IMR-90 (cell line): ENCODE measurements at regions not wholly inside any gene's neighbourhood (a gene's known extent, or its start where the extent isn't known, plus 50 kb on each side); places are given as distances from the start of the nearest gene placed in this dataset.

ENCODE experiments used
- ATAC-seq: fragments of 200-7000 bp; cut with Tn5 transposase; 2 replicates; pipeline ENCODE4 v1.9.1; 2020; ENCODE audit warnings: low read depth, mild to moderate bottlenecking, moderate library complexity
- BruUV-seq: library from RNA; stranded (reverse); fragments of 400-500 nt; replicated peaks from 2 replicates; lab custom pipeline; 2021; lab: Mats Ljungman, UMichigan
- CTCF ChIA-PET: fragments of 300-600 bp; formaldehyde crosslinking; extraction: SDS; loops from one replicate; lab custom pipeline; 2021; ENCODE audit warnings: antibody characterized with exemption; lab: Yijun Ruan, JAX
- POLR2A ChIA-PET: fragments of 300-600 bp; sonication (Branson Sonifier 250); formaldehyde crosslinking; loops from one replicate; lab custom pipeline; 2022; ENCODE audit warnings: antibody characterized with exemption; ENCODE audit not compliant: unreplicated experiment; lab: Charles Lee
- DNase-seq: peaks from one replicate; pipeline ENCODE4 v3.0.0; 2013
- H2AFZ ChIP-seq: replicated peaks from 2 replicates; pipeline ENCODE3; 2013; ENCODE audit warnings: low read length, mild to moderate bottlenecking; ENCODE audit not compliant: poor library complexity
- H2AK5ac ChIP-seq: 2 replicates; pipeline ENCODE4 v1.6.1; 2013; ENCODE audit warnings: low read depth, low read length, inconsistent platforms
- H2AK9ac ChIP-seq: replicated peaks from 2 replicates; pipeline ENCODE3; 2013; ENCODE audit warnings: mild to moderate bottlenecking, low read depth, low read length, moderate library complexity; ENCODE audit not compliant: poor library complexity
- H2BK120ac ChIP-seq: 2 replicates; pipeline ENCODE4 v1.6.1; 2013; ENCODE audit warnings: low read depth, low read length, inconsistent platforms
- H2BK15ac ChIP-seq: 3 replicates; pipeline ENCODE4 v1.6.1; 2013; ENCODE audit warnings: low read depth, low read length, inconsistent platforms
- H2BK20ac ChIP-seq: 2 replicates; pipeline ENCODE4 v1.6.1; 2013; ENCODE audit warnings: low read depth, mild to moderate bottlenecking, inconsistent platforms, low read length, moderate library complexity
- H2BK5ac ChIP-seq: 2 replicates; pipeline ENCODE4 v1.6.1; 2013; ENCODE audit warnings: mild to moderate bottlenecking, low read depth, low read length, inconsistent platforms; ENCODE audit not compliant: poor library complexity, severe bottlenecking
- H3K14ac ChIP-seq: replicated peaks from 2 replicates; pipeline ENCODE4 v1.6.1; 2013; ENCODE audit warnings: low read depth, low read length, inconsistent platforms
- H3K18ac ChIP-seq: 2 replicates; pipeline ENCODE4 v1.6.1; 2013; ENCODE audit warnings: low read depth, low read length, control low read depth
- H3K23ac ChIP-seq: 2 replicates; pipeline ENCODE4 v1.6.1; 2013; ENCODE audit warnings: low read depth, low read length, inconsistent platforms
- H3K27ac ChIP-seq: 2 replicates; pipeline ENCODE4 v1.5.1; 2013; ENCODE audit warnings: mild to moderate bottlenecking, control low read depth, low read length; ENCODE audit not compliant: insufficient read depth
- H3K27me3 ChIP-seq: 2 replicates; pipeline ENCODE4 v1.6.1; 2013; ENCODE audit warnings: low read length; ENCODE audit not compliant: control insufficient read depth, insufficient read depth
- H3K36me3 ChIP-seq: 2 replicates; pipeline ENCODE4 v1.6.1; 2013; ENCODE audit warnings: low read length, mixed read lengths; ENCODE audit not compliant: control insufficient read depth, insufficient read depth
- H3K4ac ChIP-seq: 2 replicates; pipeline ENCODE4 v1.6.1; 2013; ENCODE audit warnings: low read depth, low read length, inconsistent platforms
- H3K4me1 ChIP-seq: 2 replicates; pipeline ENCODE4 v1.6.1; 2013; ENCODE audit warnings: low read length, mixed read lengths; ENCODE audit not compliant: control insufficient read depth, insufficient read depth
- H3K4me2 ChIP-seq: 2 replicates; pipeline ENCODE4 v1.6.1; 2013; ENCODE audit warnings: low read depth, mild to moderate bottlenecking, control low read depth, low read length, moderate library complexity
- H3K4me3 ChIP-seq: 2 replicates; pipeline ENCODE4 v1.5.1; 2013; ENCODE audit warnings: low read depth, mild to moderate bottlenecking, control low read depth, low read length, moderate library complexity; ENCODE audit not compliant: insufficient read depth
- H3K56ac ChIP-seq: 2 replicates; pipeline ENCODE4 v1.6.1; 2013; ENCODE audit warnings: low read length, inconsistent platforms; ENCODE audit not compliant: insufficient read depth; ENCODE audit errors: extremely low read depth
- H3K79me1 ChIP-seq, 2 experiments: 2 replicates each; pipeline ENCODE4 v1.6.1; 2013; ENCODE audit warnings: low read length in 2 of 2, inconsistent platforms in 1 of 2, low read depth in 1 of 2
- H3K9ac ChIP-seq: 2 replicates; pipeline ENCODE4 v1.6.1; 2013; ENCODE audit warnings: low read depth, low read length, control low read depth
- H3K9me1 ChIP-seq: 2 replicates; pipeline ENCODE4 v1.6.1; 2013; ENCODE audit warnings: low read length, inconsistent platforms; ENCODE audit not compliant: insufficient read depth
- H3K9me3 ChIP-seq: 2 replicates; pipeline ENCODE4 v1.6.1; 2013; ENCODE audit warnings: low read length; ENCODE audit not compliant: control insufficient read depth, insufficient read depth
- H4K20me1 ChIP-seq: 2 replicates; pipeline ENCODE4 v1.6.1; 2013; ENCODE audit warnings: low read length, inconsistent platforms; ENCODE audit not compliant: insufficient read depth
- H4K5ac ChIP-seq: 2 replicates; pipeline ENCODE4 v1.6.1; 2013; ENCODE audit warnings: mild to moderate bottlenecking, low read depth, low read length, control low read depth
- H4K8ac ChIP-seq, 2 experiments: 2 replicates each; pipeline ENCODE4 v1.6.1; 2013; ENCODE audit warnings: low read depth in 2 of 2, low read length in 2 of 2, control low read depth in 1 of 2, inconsistent platforms in 1 of 2
- H4K91ac ChIP-seq: 2 replicates; pipeline ENCODE4 v1.6.1; 2013; ENCODE audit warnings: low read depth, low read length, inconsistent platforms; ENCODE audit not compliant: insufficient read depth
- BHLHE40 ChIP-seq: fragments of 150-350 bp; IDR thresholded peaks from 2 replicates; pipeline ENCODE4 v1.6.1; 2016; ENCODE audit warnings: mild to moderate bottlenecking, low read depth, low read length
- CEBPB ChIP-seq: IDR thresholded peaks from 2 replicates; pipeline ENCODE4 v1.6.1; 2012; ENCODE audit warnings: low read depth, low read length, improper control_type of control experiment
- FOS ChIP-seq: fragments of 150-350 bp; IDR thresholded peaks from 2 replicates; pipeline ENCODE4 v1.6.1; 2016; ENCODE audit warnings: low read depth, low read length
- MAFK ChIP-seq: IDR thresholded peaks from 2 replicates; pipeline ENCODE4 v1.6.1; 2012; ENCODE audit warnings: low read depth, low read length, improper control_type of control experiment
- MXI1 ChIP-seq: IDR thresholded peaks from 2 replicates; pipeline ENCODE4 v1.6.1; 2012; ENCODE audit warnings: low read depth, mild to moderate bottlenecking, low read length, moderate library complexity, borderline replicate concordance
- NFE2L2 ChIP-seq: fragments of 150-350 bp; IDR thresholded peaks from 2 replicates; pipeline ENCODE4 v1.6.1; 2016; ENCODE audit warnings: low read depth, mild to moderate bottlenecking, low read length
- POLR2A ChIP-seq: IDR thresholded peaks from 2 replicates; pipeline ENCODE4 v1.6.1; 2012; ENCODE audit warnings: mild to moderate bottlenecking, low read depth, low read length
- RAD21 ChIP-seq: IDR thresholded peaks from 2 replicates; pipeline ENCODE4 v1.6.1; 2012; ENCODE audit warnings: low read length, improper control_type of control experiment
- RCOR1 ChIP-seq: IDR thresholded peaks from 2 replicates; pipeline ENCODE4 v1.6.1; 2012; ENCODE audit warnings: mild to moderate bottlenecking, low read length, improper control_type of control experiment; ENCODE audit not compliant: insufficient replicate concordance
- WGBS, 2 experiments: methylation state at CpG; one replicate each; pipeline versions ENCODE4 v1.1.5 to v1.1.7; 2013; ENCODE audit warnings: missing lambda C conversion rate in 2 of 2; ENCODE audit not compliant: insufficient read length in 1 of 2; ENCODE audit errors: extremely low coverage in 2 of 2; 5-methylcytosine and 5-hydroxymethylcytosine counted together
- dilution Hi-C: fragments of 300-500 bp; cut with HindIII; formaldehyde crosslinking; loops from one replicate; pipeline ENCODE4 v1.14.3; 2018; ENCODE audit warnings: low sequenced_read_pairs; ENCODE audit not compliant: unreplicated experiment
- in situ Hi-C: fragments of 300-500 bp; cut with MboI; formaldehyde crosslinking; loops from 3 replicates; pipeline ENCODE4 v1.14.3; 2019; ENCODE audit warnings: low sequenced_read_pairs, inconsistent platforms, mixed read lengths
- intact Hi-C: fragments of 100-400 bp; cut with micrococcal nuclease; formaldehyde crosslinking; loops from 2 replicates; pipeline ENCODE4 v1.10.0; 2022
- TF ChIP-seq, protein P1 (sequence below): fragments of 150-350 bp; IDR thresholded peaks from 2 replicates; pipeline ENCODE4 v1.6.1; 2016; ENCODE audit warnings: low read depth, mild to moderate bottlenecking, low read length, moderate library complexity, borderline replicate concordance

DNA sequence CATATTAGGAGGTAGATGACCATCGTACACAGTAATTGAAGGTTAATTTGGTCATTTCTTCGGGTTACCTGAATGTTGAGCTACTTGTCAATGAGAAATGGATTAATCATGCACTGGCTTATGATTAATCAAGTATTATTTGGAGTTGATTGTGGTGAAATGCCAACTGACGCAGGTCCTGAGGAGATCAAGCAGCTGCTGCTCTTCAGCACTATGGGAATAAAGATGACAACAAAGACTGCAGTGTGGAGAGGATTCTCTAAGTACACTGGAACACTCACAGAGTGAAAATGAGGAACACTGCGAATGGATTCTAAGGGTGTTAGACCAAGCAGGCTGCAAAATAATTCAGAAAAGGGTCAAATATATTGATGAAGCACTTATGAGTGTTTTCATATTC, 202.8 kb upstream of the DIO2 start:
- POLR2A ChIA-PET, result no interaction called here
- dilution Hi-C loops, result no loop called here

More for the DNA sequence above, 202.8 kb upstream of the DIO2 start:
- no peak overlapping the region for H4K5ac ChIP-seq
- H4K8ac ChIP-seq, result no peak overlapping the region
- H3K79me1 ChIP-seq, result no peaks in the 10 kb centered on the region
- no peak overlapping the region for H3K18ac ChIP-seq
- TF ChIP-seq RCOR1 (no peak), BHLHE40 (no peak), NFE2L2 (no peak), MAFK (no peak), MXI1 (no peak), FOS (no peak), CEBPB (no peak), POLR2A (no peak), RAD21 (no peak)
- TF ChIP-seq, protein P1, sequence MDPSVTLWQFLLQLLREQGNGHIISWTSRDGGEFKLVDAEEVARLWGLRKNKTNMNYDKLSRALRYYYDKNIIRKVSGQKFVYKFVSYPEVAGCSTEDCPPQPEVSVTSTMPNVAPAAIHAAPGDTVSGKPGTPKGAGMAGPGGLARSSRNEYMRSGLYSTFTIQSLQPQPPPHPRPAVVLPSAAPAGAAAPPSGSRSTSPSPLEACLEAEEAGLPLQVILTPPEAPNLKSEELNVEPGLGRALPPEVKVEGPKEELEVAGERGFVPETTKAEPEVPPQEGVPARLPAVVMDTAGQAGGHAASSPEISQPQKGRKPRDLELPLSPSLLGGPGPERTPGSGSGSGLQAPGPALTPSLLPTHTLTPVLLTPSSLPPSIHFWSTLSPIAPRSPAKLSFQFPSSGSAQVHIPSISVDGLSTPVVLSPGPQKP, result no peak
- H2AFZ ChIP-seq, result no peak overlapping the region
- H3K9ac ChIP-seq, result no peak overlapping the region
- WGBS, 2 experiments, result 87% methylated on average over 3 of the region's 4 CpGs; no CpG with 5 or more reads in 1 of the 2 experiments
- H3K4ac ChIP-seq, result no peak overlapping the region
- no peak overlapping the region for H3K27ac ChIP-seq
- CTCF ChIA-PET, result no interaction called here
- H2AK9ac ChIP-seq, result no peak overlapping the region
- H3K4me3 ChIP-seq, result no peak overlapping the region
- no peaks in the 10 kb centered on the region for H3K4me1 ChIP-seq
- H2BK5ac ChIP-seq, result no peak overlapping the region
- no peaks in the 10 kb centered on the region for H3K27me3 ChIP-seq
- H2BK120ac ChIP-seq, result no peak overlapping the region
- H4K20me1 ChIP-seq, result no peaks in the 10 kb centered on the region
- no peak overlapping the region for H4K91ac ChIP-seq
- no peak overlapping the region for H2BK15ac ChIP-seq
- no TSS peak for BruUV-seq
- H3K23ac ChIP-seq, result no peak overlapping the region
- no peak for ATAC-seq
- in situ Hi-C loops (no loop called here), intact Hi-C loops (no loop called here)
- H2AK5ac ChIP-seq, result no peak overlapping the region
- H3K9me3 ChIP-seq, result no peaks in the 10 kb centered on the region; the same call in 1 of the 2 replicates
- no peak overlapping the region for H2BK20ac ChIP-seq
- no peak for DNase-seq
- no peaks in the 10 kb centered on the region for H3K9me1 ChIP-seq
- H3K56ac ChIP-seq, result no peak overlapping the region
- no peaks in the 10 kb centered on the region for H3K36me3 ChIP-seq
- H3K14ac ChIP-seq, result no peak overlapping the region
- no peak overlapping the region for H3K4me2 ChIP-seq
